C1 segment of cervical spinal cord (tissue), 14 donors: ENCODE measurements at regions not wholly inside any gene's neighbourhood (a gene's known extent, or its start where the extent isn't known, plus 50 kb on each side); places are given as distances from the start of the nearest gene placed in this dataset.
A peak's percentile ranks its signal among the peaks of the same experiment; 100 is the strongest.
"Not testable (repeated sequence)": the region's sequence is repeated elsewhere in the genome, so short reads cannot be mapped to it uniquely, and the experiment has no call there.

Source experiments
- DNase-seq, 14 donors: peaks; one replicate each; lab custom pipeline; 2025; lab: John Stamatoyannopoulos, UW

DNA sequence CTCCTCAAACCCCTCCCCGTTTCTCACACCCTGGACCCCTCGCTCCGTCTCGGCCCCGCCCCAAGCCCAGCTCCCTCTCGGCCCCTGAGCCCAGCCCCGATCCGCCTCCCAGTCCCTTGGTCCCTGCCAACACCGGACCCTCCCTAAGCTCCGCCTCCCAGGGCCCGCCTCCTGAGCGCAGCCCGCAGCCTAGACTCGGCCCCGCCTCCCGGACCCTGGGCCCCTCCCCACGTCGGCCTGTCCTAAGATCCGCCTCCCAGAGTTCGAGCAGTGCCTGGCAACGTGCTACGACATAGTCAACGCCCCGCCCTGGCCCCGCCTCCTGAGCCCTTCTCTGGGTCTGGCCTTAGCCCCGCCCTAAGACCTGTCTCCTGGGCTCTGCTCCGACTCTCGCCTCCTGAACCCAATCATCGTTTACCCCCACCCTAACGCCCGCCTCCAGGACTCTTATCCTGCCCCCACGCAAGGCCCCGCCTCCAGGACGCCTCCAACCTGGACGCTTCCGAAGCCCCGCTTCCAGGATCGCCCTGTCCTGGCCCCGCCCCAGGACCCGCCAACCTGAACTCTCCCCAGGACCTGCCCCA, 53.1 kb upstream of the ROPN1B start:
- peak; percentile 86 to 100 (median 96) for DNase-seq

DNA sequence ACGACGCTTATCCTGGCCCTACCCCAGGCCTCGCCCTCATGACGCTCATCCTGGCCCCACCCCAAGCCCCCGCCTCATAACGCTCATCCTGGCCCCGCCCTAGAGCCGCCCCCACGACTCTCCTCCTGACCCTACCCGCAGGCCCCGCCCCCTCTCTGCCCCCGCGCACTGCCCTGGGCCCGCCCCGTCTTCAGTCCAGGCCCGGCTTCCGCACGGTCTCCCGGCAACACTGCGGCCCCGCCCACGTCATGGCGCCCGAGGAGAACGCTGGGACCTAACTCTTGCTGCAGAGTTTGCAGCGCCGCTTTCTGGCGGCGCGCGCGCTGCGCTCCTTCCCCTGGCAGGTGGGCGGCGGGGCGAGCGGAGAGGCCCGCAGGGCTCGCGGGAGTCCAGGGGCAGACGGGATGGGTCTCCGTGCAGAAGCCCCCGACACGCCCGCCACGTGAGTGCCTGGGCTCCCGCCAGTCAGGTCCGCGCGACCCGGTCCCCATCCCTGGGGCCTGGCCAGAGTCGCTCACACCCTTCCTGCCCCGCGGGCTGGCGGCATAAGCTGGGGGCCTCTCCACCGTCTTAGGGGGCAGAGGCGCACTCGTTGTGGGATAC, 52.5 kb upstream of the ROPN1B start:
- DNase-seq = peak; percentile 82 to 99 (median 92)

GRCh38 chr3:125917020-125917549, 51.9 kb upstream of the ROPN1B start:
- peak in 1 of 14 donors; percentile 41 for DNase-seq

- DNase-seq = not testable (repeated sequence)
Measured at GRCh38 chr3:125918024-125918423, 51.0 kb upstream of the ROPN1B start.

- not testable (repeated sequence) for DNase-seq
Measured at GRCh38 chr3:125918451-125918850, 50.5 kb upstream of the ROPN1B start.

- DNase-seq = not testable (repeated sequence)
Measured at GRCh38 chr3:125918866-125919265, 50.1 kb upstream of the ROPN1B start.
